GM18520 (cell line): ENCODE measurements at regions not wholly inside any gene's neighbourhood (a gene's known extent, or its start where the extent isn't known, plus 50 kb on each side); places are given as distances from the start of the nearest gene placed in this dataset.

Experiments
- ATAC-seq: cut with Tn5 transposase; IDR thresholded peaks from one replicate; pipeline ENCODE4 v1.9.1; 2021; ENCODE audit not compliant: unreplicated experiment

- no peak for ATAC-seq
Observed at GRCh38 chr7:41910940-41911600, 208.2 kb upstream of the INHBA start.

GRCh38 chr7:41907444-41907843, 204.6 kb upstream of the INHBA start:
- no peak for ATAC-seq

GRCh38 chr7:41900532-41900931, 197.6 kb upstream of the INHBA start:
- ATAC-seq, result no peak

- no peak for ATAC-seq
Observed at GRCh38 chr7:41899823-41900433, 197.0 kb upstream of the INHBA start.

- no peak for ATAC-seq
Observed at GRCh38 chr7:41893656-41894055, 190.8 kb upstream of the INHBA start.

- no peak for ATAC-seq
Observed at GRCh38 chr7:41892356-41893100, 189.6 kb upstream of the INHBA start.

- ATAC-seq, result no peak
Observed at GRCh38 chr7:41891950-41892349, 189.1 kb upstream of the INHBA start.

- ATAC-seq, result no peak
Observed at GRCh38 chr7:41890631-41891274, 187.9 kb upstream of the INHBA start.

- no peak for ATAC-seq
Observed at GRCh38 chr7:41889472-41889871, 186.6 kb upstream of the INHBA start.

- ATAC-seq, result no peak
Observed at GRCh38 chr7:41889040-41889439, 186.2 kb upstream of the INHBA start.

GRCh38 chr7:41887416-41887815, 184.5 kb upstream of the INHBA start:
- no peak for ATAC-seq

- no peak for ATAC-seq
Observed at GRCh38 chr7:41886901-41887311, 184.0 kb upstream of the INHBA start.

- ATAC-seq, result no peak
Observed at GRCh38 chr7:41886262-41886900, 183.5 kb upstream of the INHBA start.

- ATAC-seq, result no peak
Observed at GRCh38 chr7:41885748-41886147, 182.9 kb upstream of the INHBA start.

- ATAC-seq, result no peak
Observed at GRCh38 chr7:41885078-41885477, 182.2 kb upstream of the INHBA start.

GRCh38 chr7:41882745-41883420, 180.0 kb upstream of the INHBA start:
- no peak for ATAC-seq

- ATAC-seq, result no peak
Observed at GRCh38 chr7:41882256-41882655, 179.4 kb upstream of the INHBA start.

- ATAC-seq, result peak; percentile 95
Observed at GRCh38 chr7:41881331-41882130, 178.6 kb upstream of the INHBA start.

GRCh38 chr7:41880107-41880506, 177.2 kb upstream of the INHBA start:
- ATAC-seq, result no peak

GRCh38 chr7:41879403-41879802, 176.5 kb upstream of the INHBA start:
- no peak for ATAC-seq
